ENCODE measurements at regions not wholly inside any gene's neighbourhood (a gene's known extent, or its start where the extent isn't known, plus 50 kb on each side); places are given as distances from the start of the nearest gene placed in this dataset.

DNA sequence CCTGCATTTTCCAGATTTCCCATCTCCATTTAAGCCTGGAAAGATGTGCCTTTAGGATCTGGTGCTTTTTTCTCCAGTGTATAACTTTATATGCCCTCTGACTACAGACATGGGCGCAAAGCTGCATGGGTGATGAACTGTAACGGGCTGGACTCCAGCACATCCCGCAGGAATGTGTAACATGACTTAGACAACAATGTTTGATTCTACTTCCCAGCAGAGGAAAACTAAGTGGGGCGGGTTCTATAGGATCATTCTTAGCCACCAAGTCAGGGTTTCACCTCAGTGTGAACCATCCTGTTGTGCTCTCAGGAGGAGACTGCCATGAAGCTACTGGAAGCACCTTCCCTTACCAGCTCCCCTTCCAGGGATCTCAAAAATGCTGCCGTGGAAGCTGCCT, 93.2 kb upstream of the SERP2 start:
- peak; percentile 53 for DNase-seq (ENCODE audit: low read depth)
- TF ChIP-seq, protein P1, sequence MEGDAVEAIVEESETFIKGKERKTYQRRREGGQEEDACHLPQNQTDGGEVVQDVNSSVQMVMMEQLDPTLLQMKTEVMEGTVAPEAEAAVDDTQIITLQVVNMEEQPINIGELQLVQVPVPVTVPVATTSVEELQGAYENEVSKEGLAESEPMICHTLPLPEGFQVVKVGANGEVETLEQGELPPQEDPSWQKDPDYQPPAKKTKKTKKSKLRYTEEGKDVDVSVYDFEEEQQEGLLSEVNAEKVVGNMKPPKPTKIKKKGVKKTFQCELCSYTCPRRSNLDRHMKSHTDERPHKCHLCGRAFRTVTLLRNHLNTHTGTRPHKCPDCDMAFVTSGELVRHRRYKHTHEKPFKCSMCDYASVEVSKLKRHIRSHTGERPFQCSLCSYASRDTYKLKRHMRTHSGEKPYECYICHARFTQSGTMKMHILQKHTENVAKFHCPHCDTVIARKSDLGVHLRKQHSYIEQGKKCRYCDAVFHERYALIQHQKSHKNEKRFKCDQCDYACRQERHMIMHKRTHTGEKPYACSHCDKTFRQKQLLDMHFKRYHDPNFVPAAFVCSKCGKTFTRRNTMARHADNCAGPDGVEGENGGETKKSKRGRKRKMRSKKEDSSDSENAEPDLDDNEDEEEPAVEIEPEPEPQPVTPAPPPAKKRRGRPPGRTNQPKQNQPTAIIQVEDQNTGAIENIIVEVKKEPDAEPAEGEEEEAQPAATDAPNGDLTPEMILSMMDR (conservative IDR thresholded peaks at IDR 0.05; ENCODE audit: low read depth, low read length): no peak
- no peak overlapping the region for H3K4me3 ChIP-seq (ENCODE audit: low read depth, low read length)

- TF ChIP-seq, protein P1 (conservative IDR thresholded peaks at IDR 0.05; ENCODE audit: low read depth, low read length): no peak
- no peak overlapping the region for H3K4me3 ChIP-seq (ENCODE audit: low read depth, low read length)
- no peak for DNase-seq (ENCODE audit: low read depth)
These were observed 92.2 kb upstream of the SERP2 start for GRCh38 chr13:44281252-44282000.

- DNase-seq (ENCODE audit: low read depth): no peak
- TF ChIP-seq, protein P1 (conservative IDR thresholded peaks at IDR 0.05; ENCODE audit: low read depth, low read length): no peak
- H3K4me3 ChIP-seq (ENCODE audit: low read depth, low read length): no peak overlapping the region
These were observed 90.0 kb upstream of the SERP2 start for GRCh38 chr13:44283600-44283999.

- H3K4me3 ChIP-seq (ENCODE audit: low read depth, low read length): no peak overlapping the region
- TF ChIP-seq, protein P1 (conservative IDR thresholded peaks at IDR 0.05; ENCODE audit: low read depth, low read length): no peak
- no peak for DNase-seq (ENCODE audit: low read depth)
These were observed 85.7 kb upstream of the SERP2 start for GRCh38 chr13:44287958-44288357.

DNA sequence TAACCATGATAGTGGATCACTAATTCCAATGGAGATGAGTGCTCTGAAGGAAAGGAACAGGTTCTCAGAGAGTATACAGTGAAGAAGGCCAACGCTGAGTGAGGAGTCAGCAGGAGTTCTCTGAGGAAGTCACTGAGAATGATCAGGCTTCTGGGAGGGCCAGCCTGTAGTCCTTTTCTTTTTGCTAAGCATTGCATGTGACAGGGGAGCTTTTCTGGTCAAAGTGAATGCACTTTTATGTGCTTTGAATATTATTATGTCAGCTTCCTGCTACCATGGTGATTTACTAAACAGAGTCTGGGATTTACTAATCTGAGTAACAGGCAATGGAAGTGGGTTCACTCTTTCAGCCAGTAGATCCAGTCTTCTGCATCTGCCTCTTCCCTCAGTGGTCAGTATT, 81.1 kb upstream of the SERP2 start:
- TF ChIP-seq, protein P1 (conservative IDR thresholded peaks at IDR 0.05; ENCODE audit: low read depth, low read length): no peak
- no peak overlapping the region for H3K4me3 ChIP-seq (ENCODE audit: low read depth, low read length)
- no peak for DNase-seq (ENCODE audit: low read depth)

DNA sequence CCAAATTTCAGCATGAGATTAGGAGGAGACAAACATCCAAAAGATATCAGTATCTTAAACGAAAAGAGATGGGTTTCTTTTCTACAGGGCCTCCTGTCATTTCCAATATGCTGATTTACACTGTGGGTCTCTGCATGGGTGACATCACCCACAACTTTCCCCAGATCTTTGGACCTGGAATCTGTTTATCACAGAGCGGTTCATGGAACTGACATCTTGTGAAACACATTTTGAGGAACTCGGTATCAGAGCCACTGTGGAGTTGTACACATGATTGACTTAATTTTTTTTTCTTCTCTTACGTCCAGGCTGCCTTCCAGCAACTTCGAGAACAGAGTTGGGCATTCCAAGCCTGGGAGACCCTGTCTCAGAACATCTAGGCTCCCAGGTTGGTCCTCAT, 80.2 kb upstream of the SERP2 start:
- DNase-seq (ENCODE audit: low read depth): no peak
- H3K4me3 ChIP-seq (ENCODE audit: low read depth, low read length): no peak overlapping the region
- TF ChIP-seq, protein P1 (conservative IDR thresholded peaks at IDR 0.05; ENCODE audit: low read depth, low read length): no peak
